ENCODE measurements at regions not wholly inside any gene's neighbourhood (a gene's known extent, or its start where the extent isn't known, plus 50 kb on each side); places are given as distances from the start of the nearest gene placed in this dataset.
"Not testable (repeated sequence)": the region's sequence is repeated elsewhere in the genome, so short reads cannot be mapped to it uniquely, and the experiment has no call there.

DNA sequence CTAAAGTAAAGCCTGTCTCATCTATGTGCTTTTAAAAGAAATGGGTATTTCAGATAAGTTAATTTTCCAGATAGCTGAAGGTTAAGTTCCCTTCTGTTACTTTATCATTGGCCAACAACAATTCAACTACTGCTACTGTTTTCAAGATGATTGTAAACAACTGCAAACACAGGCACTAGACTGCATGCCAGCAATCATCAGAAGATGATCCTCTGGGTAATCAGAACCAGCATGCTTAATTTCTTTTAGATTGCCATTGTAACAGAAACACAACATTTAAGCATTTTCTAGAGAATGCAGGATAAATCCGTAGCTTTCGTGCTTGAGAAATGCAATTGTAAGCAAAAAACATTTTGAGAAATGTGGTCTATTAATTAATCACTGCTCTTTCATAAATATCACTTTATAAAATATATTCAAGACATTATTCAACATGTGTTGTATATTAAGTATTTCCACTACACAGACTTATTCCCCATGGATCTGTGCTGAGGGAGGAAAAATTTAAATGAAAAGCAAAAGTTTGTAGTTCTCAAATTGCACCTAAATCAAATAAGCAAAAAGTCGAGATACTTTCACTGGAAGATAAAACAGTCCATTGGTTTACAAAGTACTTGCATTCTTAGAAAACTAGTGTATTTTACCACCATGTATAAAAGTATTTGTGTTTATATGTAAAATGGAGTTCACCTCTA, 133.7 kb downstream of the ATL2 start:
- Histone ChIP-seq H3K9me3 (no peaks in the 10 kb centered on the region), H3K27me3 (no peaks in the 10 kb centered on the region), H3K4me1 (no peaks in the 10 kb centered on the region), H3K27ac (no peak overlapping the region), H3K4me3 (no peak overlapping the region), H3K36me3 (no peaks in the 10 kb centered on the region)
- no peak for DNase-seq
- intact Hi-C loops (cut with DNase I), result no loop called here
- TF ChIP-seq, protein P1, sequence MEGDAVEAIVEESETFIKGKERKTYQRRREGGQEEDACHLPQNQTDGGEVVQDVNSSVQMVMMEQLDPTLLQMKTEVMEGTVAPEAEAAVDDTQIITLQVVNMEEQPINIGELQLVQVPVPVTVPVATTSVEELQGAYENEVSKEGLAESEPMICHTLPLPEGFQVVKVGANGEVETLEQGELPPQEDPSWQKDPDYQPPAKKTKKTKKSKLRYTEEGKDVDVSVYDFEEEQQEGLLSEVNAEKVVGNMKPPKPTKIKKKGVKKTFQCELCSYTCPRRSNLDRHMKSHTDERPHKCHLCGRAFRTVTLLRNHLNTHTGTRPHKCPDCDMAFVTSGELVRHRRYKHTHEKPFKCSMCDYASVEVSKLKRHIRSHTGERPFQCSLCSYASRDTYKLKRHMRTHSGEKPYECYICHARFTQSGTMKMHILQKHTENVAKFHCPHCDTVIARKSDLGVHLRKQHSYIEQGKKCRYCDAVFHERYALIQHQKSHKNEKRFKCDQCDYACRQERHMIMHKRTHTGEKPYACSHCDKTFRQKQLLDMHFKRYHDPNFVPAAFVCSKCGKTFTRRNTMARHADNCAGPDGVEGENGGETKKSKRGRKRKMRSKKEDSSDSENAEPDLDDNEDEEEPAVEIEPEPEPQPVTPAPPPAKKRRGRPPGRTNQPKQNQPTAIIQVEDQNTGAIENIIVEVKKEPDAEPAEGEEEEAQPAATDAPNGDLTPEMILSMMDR (IDR thresholded peaks at IDR 0.05), result no peak
- no peak for ATAC-seq

DNA sequence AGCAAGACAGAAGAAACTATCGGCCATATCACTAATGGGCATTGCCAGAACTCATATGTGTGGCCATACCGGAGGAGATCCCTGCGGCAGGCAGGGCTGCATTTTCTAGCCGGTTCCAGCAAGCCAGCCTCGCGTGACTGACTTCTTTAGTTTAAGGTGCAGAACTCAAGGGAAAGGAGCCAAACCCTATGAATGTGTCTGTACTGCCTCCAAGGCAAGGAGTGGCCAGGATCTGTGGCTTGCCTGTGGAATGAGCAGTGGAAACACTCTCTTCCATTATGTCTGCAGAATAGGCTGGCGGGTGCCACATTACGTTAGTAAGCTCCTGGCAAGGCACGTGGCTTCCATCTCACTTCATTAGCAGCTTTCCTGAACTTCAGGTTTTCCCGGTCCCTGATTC, 137.6 kb downstream of the ATL2 start:
- Histone ChIP-seq H3K9me3 (no peaks in the 10 kb centered on the region), H3K27me3 (no peaks in the 10 kb centered on the region), H3K36me3 (no peaks in the 10 kb centered on the region), H3K4me3 (no peak overlapping the region), H3K4me1 (no peaks in the 10 kb centered on the region), H3K27ac (no peak overlapping the region)
- DNase-seq (no peak), ATAC-seq (no peak)
- TF ChIP-seq, protein P1 (IDR thresholded peaks at IDR 0.05), result no peak
- intact Hi-C loops (cut with DNase I), result no loop called here

DNA sequence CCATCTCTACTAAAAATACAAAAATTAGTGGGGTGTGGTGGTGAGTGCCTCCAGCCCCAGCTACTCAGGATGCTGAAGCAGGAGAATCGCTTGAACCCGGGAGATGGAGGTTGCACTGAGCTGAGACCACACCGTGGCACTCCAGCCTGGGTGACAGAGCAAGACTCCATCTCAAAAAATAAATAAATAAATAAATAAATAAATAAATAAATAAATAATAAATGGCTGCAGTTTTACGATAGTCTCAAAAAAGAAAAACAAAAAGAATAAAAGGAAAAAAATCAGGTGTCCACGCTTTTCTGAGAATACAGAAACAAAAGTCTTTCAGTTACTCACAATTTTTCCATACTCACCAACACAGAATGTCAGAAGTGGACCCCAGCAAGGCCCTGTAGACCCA, 138.4 kb downstream of the ATL2 start:
- ATAC-seq; H3K4me1 ChIP-seq; H3K27ac ChIP-seq; H3K9me3 ChIP-seq; H3K27me3 ChIP-seq; intact Hi-C loops (cut with DNase I); H3K36me3 ChIP-seq; DNase-seq; H3K4me3 ChIP-seq: not testable (repeated sequence)

DNA sequence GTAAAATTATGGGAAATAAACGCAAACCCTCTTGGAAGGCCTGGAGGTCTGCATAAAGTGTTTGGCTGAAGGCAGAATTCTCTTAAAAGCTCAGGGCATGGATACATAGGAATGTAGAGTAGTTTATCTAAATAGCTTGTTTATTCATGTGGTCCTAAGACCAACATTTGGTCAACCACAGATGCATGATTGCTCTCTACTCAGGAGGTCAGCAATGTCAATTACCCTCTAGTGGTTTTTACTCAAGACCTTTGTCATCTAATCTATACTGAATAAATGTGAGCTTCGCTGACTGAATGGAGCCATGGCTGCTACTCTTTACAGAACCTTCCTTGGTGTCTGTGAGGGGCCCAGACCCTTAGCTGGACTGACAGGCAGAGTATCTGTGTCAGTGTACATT, 139.8 kb downstream of the ATL2 start:
- TF ChIP-seq, protein P1 (IDR thresholded peaks at IDR 0.05), result no peak
- no peaks in the 10 kb centered on the region for H3K4me1 ChIP-seq
- intact Hi-C loops (cut with DNase I), result no loop called here
- H3K27ac ChIP-seq, result no peak overlapping the region
- no peaks in the 10 kb centered on the region for H3K9me3 ChIP-seq
- ATAC-seq (no peak), DNase-seq (no peak)
- H3K36me3 ChIP-seq, result no peaks in the 10 kb centered on the region
- no peaks in the 10 kb centered on the region for H3K27me3 ChIP-seq
- no peak overlapping the region for H3K4me3 ChIP-seq

DNA sequence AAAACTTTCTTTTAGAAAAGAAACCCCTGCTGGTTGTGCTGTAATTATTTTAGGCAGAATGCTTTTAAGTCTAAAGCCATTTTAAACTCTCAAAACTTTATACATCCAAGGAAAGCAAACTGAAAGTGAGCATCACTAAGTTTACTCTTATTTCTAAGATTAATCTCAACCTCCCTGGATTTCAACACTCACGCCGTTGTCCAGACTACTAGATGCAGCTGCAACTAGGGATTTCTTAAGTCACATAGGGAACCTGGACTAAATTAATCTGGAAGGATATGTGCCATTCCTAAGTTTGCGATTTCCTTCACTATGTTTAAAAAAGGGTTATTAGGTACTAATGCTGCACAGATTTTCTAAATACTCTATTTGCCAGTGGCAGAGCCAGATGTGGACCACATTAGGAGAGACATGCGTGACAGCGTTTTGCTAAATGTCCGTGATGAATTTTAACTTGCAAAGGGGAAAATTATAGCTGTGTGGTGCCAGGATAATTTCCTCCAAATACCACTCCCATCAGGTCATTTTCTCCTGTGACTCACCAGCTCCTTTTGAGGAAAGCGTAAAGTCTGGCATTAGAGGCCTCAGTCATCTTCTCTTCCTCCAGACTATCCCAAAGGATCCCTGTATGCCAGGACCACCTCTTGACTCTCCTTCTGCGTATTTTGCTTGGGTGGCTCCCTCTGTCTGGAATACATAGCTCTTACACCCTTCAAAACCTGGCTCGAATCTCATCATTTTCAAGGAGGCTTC, 143.7 kb downstream of the ATL2 start:
- Histone ChIP-seq H3K4me1 (no peaks in the 10 kb centered on the region), H3K27ac (no peak overlapping the region), H3K27me3 (no peaks in the 10 kb centered on the region), H3K36me3 (no peaks in the 10 kb centered on the region), H3K4me3 (no peak overlapping the region), H3K9me3 (no peaks in the 10 kb centered on the region)
- intact Hi-C loops (cut with DNase I), result no loop called here
- ATAC-seq (no peak), DNase-seq (no peak)
- TF ChIP-seq, protein P1 (IDR thresholded peaks at IDR 0.05), result no peak

DNA sequence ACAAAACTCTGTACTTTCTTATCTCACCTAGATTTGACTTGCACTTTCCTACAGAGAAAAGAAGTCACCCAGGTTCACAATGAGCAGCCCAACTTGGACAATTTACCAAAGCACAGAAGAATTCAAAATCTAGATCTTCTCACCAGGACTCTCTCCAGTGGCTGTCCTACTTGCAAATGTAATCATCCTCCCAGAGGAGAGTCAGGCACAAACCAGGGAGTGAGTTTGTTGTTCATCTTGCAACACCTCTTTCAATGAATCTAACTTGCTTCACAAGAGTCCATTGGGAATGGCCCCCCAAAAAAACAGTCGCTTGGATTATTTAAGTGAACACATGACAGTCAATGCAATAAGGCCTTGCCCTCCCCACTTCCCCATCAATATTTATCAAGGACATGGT, 144.6 kb downstream of the ATL2 start:
- no peak for ATAC-seq
- H3K4me1 ChIP-seq, result no peaks in the 10 kb centered on the region
- TF ChIP-seq, protein P1 (IDR thresholded peaks at IDR 0.05), result no peak

More for the DNA sequence above, 144.6 kb downstream of the ATL2 start:
- intact Hi-C loops (cut with DNase I), result no loop called here
- Histone ChIP-seq H3K36me3 (no peaks in the 10 kb centered on the region), H3K27ac (no peak overlapping the region), H3K27me3 (no peaks in the 10 kb centered on the region), H3K9me3 (no peaks in the 10 kb centered on the region), H3K4me3 (no peak overlapping the region)
- no peak for DNase-seq

Measured in upper lobe of right lung (tissue), 1 donor.